ENCODE measurements at regions not wholly inside any gene's neighbourhood (a gene's known extent, or its start where the extent isn't known, plus 50 kb on each side); places are given as distances from the start of the nearest gene placed in this dataset.

GRCh38 chr2:139409212-139409611 lies 629.0 kb upstream of the NXPH2 start:
- TF ChIP-seq POU2F2 (IDR thresholded peaks at IDR 0.05; ENCODE audit: low read depth, low read length) (no peak), POLR2AphosphoS5 (IDR thresholded peaks at IDR 0.05; ENCODE audit: low read depth, low read length) (no peak)
- no peak for DNase-seq (ENCODE audit: insufficient read length, low spot score)
- FAIRE-seq = no peak

DNA sequence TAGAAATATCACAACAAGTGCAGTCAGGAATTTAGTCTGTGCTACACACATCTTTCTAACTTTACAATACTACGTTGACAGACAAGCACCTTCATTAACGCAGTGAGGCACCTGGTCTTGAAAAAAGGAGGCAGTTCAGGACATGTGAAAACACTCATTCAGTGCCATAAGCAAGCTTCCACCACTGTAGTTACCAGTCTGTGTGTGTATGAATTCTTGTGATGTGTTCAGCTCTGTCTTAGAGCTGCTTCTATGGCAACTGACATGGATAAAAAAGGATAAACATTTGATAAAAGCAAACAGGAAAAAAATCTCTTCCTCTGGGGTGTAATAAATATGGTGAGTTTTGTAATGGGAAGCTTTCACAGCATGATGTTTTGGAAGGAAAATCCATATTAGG lies 623.8 kb upstream of the NXPH2 start:
- no peak for DNase-seq (ENCODE audit: insufficient read length, low spot score)
- TF ChIP-seq TAF1 (IDR thresholded peaks at IDR 0.05; ENCODE audit: low read depth, low read length) (no peak), POLR2AphosphoS5 (IDR thresholded peaks at IDR 0.05; ENCODE audit: low read depth, low read length) (no peak), POU2F2 (IDR thresholded peaks at IDR 0.05; ENCODE audit: low read depth, low read length) (no peak)
- no peak for FAIRE-seq

DNA sequence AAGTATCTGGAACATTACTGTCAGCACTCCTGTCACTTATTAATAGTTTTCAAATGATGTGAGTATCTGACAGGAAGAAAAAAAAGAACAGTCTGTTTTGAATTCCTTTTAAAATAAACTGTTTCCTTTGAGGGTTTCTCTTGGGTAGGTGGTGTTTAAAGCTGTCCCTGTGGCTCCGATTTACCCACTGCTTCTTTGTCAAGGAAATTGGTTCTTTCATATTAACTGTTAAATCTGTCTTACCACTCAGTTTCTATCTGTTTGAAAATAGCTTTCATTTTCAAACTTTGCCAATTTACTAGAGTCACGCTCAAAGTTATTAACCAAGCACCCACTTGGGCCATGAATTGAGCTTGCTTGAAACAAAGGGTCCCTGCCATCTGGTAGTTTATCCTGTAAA lies 614.6 kb upstream of the NXPH2 start:
- no peak for DNase-seq (ENCODE audit: insufficient read length, low spot score)
- TF ChIP-seq POLR2AphosphoS5 (IDR thresholded peaks at IDR 0.05; ENCODE audit: low read depth, low read length) (no peak), POLR2A (IDR thresholded peaks at IDR 0.05; ENCODE audit: low read depth, low read length) (no peak), SPI1 (IDR thresholded peaks at IDR 0.05; ENCODE audit: low read depth, low read length) (no peak), TAF1 (IDR thresholded peaks at IDR 0.05; ENCODE audit: low read depth, low read length) (no peak)
- FAIRE-seq = no peak

GRCh38 chr2:139389391-139389790 lies 609.2 kb upstream of the NXPH2 start:
- FAIRE-seq = no peak
- TF ChIP-seq PAX5 (IDR thresholded peaks at IDR 0.05; ENCODE audit: insufficient read depth, low read length, severe bottlenecking) (no peak), SPI1 (IDR thresholded peaks at IDR 0.05; ENCODE audit: low read depth, low read length) (no peak), TAF1 (IDR thresholded peaks at IDR 0.05; ENCODE audit: low read depth, low read length) (no peak), POU2F2 (IDR thresholded peaks at IDR 0.05; ENCODE audit: low read depth, low read length) (no peak), POLR2AphosphoS5 (IDR thresholded peaks at IDR 0.05; ENCODE audit: low read depth, low read length) (no peak), POLR2A (IDR thresholded peaks at IDR 0.05; ENCODE audit: low read depth, low read length) (no peak)
- no peak for DNase-seq (ENCODE audit: insufficient read length, low spot score)

DNA sequence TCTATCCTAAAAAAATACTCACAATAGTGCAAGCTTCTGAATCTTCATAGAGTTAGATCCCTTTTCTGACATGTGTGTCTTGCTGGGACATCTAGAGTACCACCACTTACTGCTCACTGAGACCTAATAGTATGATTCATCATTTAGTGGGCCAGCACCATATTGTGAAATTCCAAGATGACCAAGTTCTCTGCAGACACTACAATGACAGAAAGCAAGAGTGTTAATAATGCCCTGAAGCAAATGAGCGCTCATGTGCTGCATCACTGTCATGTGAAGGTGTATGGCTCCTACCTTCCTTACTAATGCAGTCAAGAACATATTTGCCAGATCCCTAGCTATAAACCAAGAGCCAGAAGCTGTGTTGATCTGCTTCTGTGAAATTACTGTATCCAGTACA lies 606.2 kb upstream of the NXPH2 start:
- no peak for FAIRE-seq
- TF ChIP-seq POLR2AphosphoS5 (IDR thresholded peaks at IDR 0.05; ENCODE audit: low read depth, low read length) (no peak), SPI1 (IDR thresholded peaks at IDR 0.05; ENCODE audit: low read depth, low read length) (no peak), POU2F2 (IDR thresholded peaks at IDR 0.05; ENCODE audit: low read depth, low read length) (no peak), TAF1 (IDR thresholded peaks at IDR 0.05; ENCODE audit: low read depth, low read length) (no peak), PAX5 (IDR thresholded peaks at IDR 0.05; ENCODE audit: insufficient read depth, low read length, severe bottlenecking) (no peak), POLR2A (IDR thresholded peaks at IDR 0.05; ENCODE audit: low read depth, low read length) (no peak)
- DNase-seq (ENCODE audit: insufficient read length, low spot score) = no peak

GRCh38 chr2:139383532-139383931 lies 603.3 kb upstream of the NXPH2 start:
- TF ChIP-seq PAX5 (IDR thresholded peaks at IDR 0.05; ENCODE audit: insufficient read depth, low read length, severe bottlenecking) = no peak
- TF ChIP-seq POU2F2 (IDR thresholded peaks at IDR 0.05; ENCODE audit: low read depth, low read length) = no peak
- no peak for TF ChIP-seq POLR2AphosphoS5 (IDR thresholded peaks at IDR 0.05; ENCODE audit: low read depth, low read length)
- no peak for TF ChIP-seq POLR2A (IDR thresholded peaks at IDR 0.05; ENCODE audit: low read depth, low read length)
- no peak for TF ChIP-seq TAF1 (IDR thresholded peaks at IDR 0.05; ENCODE audit: low read depth, low read length)
- no peak for TF ChIP-seq SPI1 (IDR thresholded peaks at IDR 0.05; ENCODE audit: low read depth, low read length)
- no peak for FAIRE-seq

GRCh38 chr2:139380051-139380450 lies 599.9 kb upstream of the NXPH2 start:
- TF ChIP-seq SPI1 (IDR thresholded peaks at IDR 0.05; ENCODE audit: low read depth, low read length) (no peak), POLR2AphosphoS5 (IDR thresholded peaks at IDR 0.05; ENCODE audit: low read depth, low read length) (no peak), TAF1 (IDR thresholded peaks at IDR 0.05; ENCODE audit: low read depth, low read length) (no peak), POU2F2 (IDR thresholded peaks at IDR 0.05; ENCODE audit: low read depth, low read length) (no peak), POLR2A (IDR thresholded peaks at IDR 0.05; ENCODE audit: low read depth, low read length) (no peak), PAX5 (IDR thresholded peaks at IDR 0.05; ENCODE audit: insufficient read depth, low read length, severe bottlenecking) (no peak)
- no peak for DNase-seq (ENCODE audit: insufficient read length, low spot score)
- no peak for FAIRE-seq

More at GRCh38 chr2:139383532-139383931, 603.3 kb upstream of the NXPH2 start:
- DNase-seq (ENCODE audit: insufficient read length, low spot score) = no peak

- DNase-seq (ENCODE audit: insufficient read length, low spot score) (no peak), FAIRE-seq (no peak)
- TF ChIP-seq POLR2A (IDR thresholded peaks at IDR 0.05; ENCODE audit: low read depth, low read length) = no peak
- no peak for TF ChIP-seq POU2F2 (IDR thresholded peaks at IDR 0.05; ENCODE audit: low read depth, low read length)
- TF ChIP-seq PAX5 (IDR thresholded peaks at IDR 0.05; ENCODE audit: insufficient read depth, low read length, severe bottlenecking) = no peak
- TF ChIP-seq TAF1 (IDR thresholded peaks at IDR 0.05; ENCODE audit: low read depth, low read length) = no peak
- no peak for TF ChIP-seq POLR2AphosphoS5 (IDR thresholded peaks at IDR 0.05; ENCODE audit: low read depth, low read length)
- TF ChIP-seq SPI1 (IDR thresholded peaks at IDR 0.05; ENCODE audit: low read depth, low read length) = no peak
Observed at GRCh38 chr2:139378373-139378772, 598.2 kb upstream of the NXPH2 start.

DNA sequence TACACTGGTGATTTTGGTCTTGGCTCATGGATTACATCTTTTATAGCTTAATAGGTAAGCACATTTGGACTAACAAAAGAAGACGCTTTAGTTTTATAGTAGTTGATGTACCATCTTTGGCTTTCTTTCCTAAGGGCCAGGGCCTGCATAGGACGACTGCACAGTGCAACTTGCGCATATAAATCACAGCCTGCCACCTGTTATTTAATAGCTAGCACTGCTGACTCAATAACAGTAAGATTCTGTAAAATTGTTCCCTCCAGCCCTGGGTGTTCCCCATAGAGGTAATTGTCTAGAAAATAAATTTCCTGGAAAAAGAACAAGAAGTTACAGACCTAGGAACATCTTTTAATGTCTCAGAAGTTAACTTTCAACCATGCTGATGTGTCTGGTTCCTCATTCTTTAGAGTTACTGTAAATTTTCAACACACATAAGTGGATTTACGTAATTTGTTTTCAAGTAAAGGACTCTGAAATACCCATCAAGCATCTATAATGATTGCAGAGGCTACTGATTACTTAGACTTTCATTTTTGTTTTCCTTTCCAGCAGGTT lies 594.2 kb upstream of the NXPH2 start:
- no peak for DNase-seq (ENCODE audit: insufficient read length, low spot score)
- no peak for FAIRE-seq
- no peak for TF ChIP-seq SPI1 (IDR thresholded peaks at IDR 0.05; ENCODE audit: low read depth, low read length)
- no peak for TF ChIP-seq PAX5 (IDR thresholded peaks at IDR 0.05; ENCODE audit: insufficient read depth, low read length, severe bottlenecking)
- TF ChIP-seq POLR2AphosphoS5 (IDR thresholded peaks at IDR 0.05; ENCODE audit: low read depth, low read length) = no peak
- no peak for TF ChIP-seq POU2F2 (IDR thresholded peaks at IDR 0.05; ENCODE audit: low read depth, low read length)
- no peak for TF ChIP-seq POLR2A (IDR thresholded peaks at IDR 0.05; ENCODE audit: low read depth, low read length)
- no peak for TF ChIP-seq TAF1 (IDR thresholded peaks at IDR 0.05; ENCODE audit: low read depth, low read length)

All from GM12891 (cell line).